Anterior cingulate cortex (tissue), 58 donors: ENCODE measurements at regions not wholly inside any gene's neighbourhood (a gene's known extent, or its start where the extent isn't known, plus 50 kb on each side); places are given as distances from the start of the nearest gene placed in this dataset.

Experiments used
- DNase-seq, 58 donors: peaks; one replicate each; lab custom pipeline; 2025; lab: John Stamatoyannopoulos, UW

DNA sequence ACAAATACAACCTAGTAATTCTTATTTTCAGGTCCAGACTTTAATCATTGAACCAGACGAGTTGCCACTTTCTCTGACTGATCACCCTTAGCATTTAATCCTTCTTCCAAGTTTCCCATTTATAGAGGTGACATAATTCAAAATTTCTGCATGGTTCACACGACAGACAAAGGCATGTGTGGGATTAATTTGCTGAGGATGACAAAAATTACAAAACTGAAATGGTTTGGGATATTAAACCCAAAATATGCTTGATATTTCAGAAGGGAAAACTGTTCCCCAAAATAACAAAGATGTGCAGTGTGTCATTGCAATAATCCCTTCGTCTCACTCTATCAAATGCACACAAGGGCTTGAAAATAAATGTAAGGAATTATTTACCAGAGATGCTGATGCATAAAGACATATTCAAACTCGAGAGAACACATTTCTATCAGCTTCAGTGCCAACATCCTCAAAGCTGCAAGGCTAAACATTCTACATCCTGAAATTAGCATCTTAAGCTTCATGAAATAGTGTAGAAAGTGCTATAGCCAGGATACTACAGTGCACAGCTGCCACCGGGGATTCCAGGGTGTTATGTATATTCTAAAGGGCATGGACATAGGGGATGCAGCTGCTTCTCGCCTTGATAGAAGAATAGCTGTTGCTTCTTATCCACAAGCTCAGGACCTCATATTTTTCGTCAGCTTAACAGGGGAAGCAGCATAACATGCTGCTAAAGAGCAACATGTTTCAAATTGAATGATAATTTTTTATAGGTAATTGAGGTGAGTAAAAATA lies 198.7 kb upstream of the SLITRK1 start:
- DNase-seq = no peak

DNA sequence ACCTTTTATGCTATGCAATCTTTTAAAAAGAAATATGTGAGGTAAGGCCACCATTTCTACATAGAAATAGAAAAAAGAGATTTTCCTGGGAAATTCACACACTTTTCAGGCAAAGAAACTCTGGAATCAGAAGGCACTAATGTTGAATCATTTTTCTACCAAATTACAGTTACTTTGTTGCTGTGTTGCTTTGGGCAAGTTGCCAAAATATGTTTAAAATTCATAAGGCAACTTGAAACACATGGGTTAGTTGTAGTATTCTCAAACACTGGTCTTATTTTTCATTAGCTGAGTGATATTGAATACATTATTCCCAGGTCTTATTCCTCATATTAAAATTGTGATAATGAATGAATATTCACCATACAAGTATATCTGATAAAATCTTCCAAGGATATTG lies 195.0 kb upstream of the SLITRK1 start:
- DNase-seq = no peak

DNA sequence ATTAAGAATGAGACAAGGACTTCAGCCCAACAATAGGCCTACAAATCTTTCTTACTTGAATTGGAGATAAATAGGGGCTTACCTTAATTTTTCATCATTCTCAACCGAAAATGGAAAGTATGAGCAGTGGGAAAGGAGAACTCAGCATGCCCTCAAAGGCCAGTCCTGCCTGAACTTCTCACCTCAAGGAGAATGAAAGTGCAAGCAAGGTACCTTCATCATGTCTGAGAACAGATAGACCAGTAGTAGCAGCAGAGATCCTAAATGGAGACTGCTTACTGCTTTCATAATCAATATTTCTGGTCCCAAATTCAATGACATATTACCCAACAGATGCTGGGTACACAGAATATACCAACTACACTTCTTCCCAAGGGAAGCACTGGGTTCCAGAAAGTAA lies 194.0 kb upstream of the SLITRK1 start:
- no peak for DNase-seq

DNA sequence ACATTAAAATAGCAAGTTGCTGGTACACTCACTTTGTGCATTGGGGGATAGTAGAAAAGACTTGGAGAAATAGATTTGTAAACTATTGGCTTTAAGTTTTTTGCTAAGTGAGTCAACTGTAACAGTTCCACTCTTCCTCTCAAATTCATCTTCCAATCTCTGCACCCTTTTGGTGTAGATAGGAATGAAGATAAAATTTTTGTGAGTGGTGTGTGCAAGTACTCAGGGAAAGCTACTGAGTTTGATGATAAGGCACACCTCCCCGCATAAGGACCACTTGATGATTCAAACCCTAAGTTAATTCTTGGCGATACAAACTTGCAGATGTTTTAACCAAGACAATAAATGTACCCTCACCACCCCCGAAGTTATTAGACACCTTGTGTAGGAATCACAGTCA lies 168.3 kb upstream of the SLITRK1 start:
- DNase-seq = no peak

DNA sequence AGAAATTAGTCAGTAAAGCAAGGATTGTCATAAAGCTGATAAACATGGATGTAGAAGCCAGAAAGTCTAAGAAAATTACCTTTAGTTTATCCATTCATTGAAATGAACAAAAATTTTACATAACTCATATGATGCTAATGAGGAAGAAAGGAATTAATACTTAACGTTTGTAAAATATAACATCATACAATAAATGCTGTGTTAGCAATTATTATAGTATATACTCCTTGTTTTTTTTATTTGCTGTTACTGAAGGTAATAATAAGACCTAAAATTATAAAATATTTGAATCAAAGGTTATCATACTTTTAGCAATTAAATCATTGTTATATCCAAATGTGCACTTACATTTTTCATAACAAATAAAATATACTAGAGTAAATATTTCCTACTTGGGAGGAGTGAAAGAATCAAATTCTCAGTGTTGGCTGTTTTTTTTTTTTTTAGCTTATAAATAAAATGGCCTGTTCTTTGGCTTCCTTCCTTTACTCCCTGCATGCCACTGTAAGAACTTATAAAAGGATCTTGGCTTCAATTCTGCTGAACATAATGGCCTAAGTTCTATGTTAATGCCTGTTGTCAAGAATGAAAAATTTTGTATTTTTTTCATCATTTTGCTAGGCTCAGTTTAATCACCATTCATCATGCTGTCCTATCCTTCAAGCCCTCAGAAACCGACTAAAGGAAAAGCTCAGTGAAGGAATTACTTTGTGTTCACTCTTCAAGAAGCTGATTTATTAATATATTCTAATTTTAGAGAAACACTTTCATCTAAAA lies 167.4 kb upstream of the SLITRK1 start:
- DNase-seq = no peak

DNA sequence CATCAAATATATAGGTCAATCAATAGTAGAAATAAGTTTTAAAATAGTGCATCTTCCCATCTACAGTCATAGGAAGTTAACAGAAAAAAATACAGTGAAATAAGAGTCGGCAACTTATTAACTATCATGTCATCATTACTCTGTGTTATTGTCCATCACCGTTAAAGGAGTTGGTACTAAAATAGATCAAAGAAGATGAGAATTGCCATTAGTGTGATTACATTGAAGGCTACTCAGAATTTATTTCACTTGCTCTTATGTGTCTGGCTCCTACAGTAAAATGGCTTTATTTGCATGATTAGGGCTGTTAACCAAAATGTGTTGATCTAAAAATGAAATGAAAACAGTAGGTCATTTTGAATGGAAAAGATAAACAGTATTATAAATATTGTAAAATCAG lies 162.5 kb upstream of the SLITRK1 start:
- DNase-seq = no peak

DNA sequence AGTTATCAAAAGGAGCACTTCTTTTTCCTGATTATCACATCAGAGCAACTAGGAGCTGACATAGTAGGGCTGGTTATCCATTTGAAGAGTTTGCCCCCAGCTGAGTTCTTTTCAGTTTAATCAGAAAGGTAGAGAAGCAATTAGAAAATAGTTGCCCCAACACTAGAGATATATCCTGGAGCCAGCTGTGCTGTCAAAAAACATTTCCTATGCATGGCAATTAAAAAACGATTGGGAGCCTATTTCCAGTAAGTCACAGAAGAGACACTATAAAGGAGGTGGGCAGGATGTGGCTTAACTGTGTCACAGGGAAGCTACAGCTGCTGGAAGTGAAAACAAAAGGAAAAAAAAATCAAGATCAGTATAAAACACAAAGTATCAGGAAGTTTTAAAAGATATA lies 155.7 kb upstream of the SLITRK1 start:
- no peak for DNase-seq

DNA sequence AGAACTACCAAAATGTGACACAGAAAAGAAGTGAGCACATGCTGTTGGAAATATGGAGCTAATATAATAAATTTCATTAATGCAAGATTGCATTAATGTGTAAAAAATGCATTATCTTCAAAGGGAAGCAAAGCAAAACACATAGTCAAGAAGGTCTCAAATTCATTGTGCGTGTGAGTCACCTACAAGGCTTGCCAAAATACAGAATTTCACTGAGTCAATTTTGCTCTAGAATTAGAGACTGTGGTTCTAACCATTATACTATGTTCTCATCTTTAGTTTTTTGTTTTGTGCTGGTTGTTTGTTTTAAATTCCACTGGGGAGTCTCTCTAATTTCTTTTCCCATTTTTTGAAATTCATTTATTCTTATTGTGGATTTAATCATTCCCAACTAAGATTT lies 149.8 kb upstream of the SLITRK1 start:
- DNase-seq = no peak

DNA sequence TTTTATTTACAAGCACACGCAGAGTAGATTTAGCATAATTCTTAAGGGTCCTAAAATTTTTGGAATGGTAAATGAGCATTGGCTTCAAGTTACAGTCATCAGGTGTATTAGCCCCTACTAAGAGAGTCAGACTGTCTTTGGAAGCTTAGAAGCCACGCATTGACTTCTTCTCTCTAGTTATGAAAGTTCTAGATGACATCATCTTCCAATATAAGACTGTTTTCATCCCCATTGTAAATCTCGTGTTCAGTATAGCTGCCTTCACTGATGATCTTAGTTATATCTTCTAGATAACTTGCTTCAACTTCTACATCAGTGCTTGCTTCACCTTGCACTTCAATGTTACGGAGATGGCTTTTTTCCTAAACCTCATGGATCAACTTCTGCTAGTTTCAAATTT lies 148.8 kb upstream of the SLITRK1 start:
- DNase-seq = no peak

- DNase-seq = no peak
Measured at GRCh38 chr13:84029396-84029795, 147.1 kb upstream of the SLITRK1 start.

- DNase-seq = no peak
Measured at GRCh38 chr13:84025824-84026223, 143.6 kb upstream of the SLITRK1 start.

DNA sequence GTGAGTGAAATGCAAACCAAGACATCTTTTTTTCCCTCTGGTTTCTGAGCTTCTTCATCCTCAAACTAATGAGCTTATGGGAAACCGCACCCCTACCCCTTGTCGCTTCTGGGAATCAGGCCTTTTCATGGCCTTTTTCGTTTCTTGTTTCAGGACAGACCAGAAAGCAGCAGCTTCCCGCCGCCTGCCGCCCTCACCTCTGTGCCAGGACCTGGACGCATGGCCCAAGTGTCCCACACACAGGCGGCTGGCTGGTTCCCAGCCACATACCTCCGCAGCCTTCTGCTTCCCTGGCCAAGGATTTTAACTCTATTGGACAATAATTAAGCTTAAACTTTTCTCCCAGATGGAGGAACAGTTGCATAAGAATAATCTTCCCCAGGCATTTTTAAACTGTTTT lies 114.1 kb upstream of the SLITRK1 start:
- no peak for DNase-seq

DNA sequence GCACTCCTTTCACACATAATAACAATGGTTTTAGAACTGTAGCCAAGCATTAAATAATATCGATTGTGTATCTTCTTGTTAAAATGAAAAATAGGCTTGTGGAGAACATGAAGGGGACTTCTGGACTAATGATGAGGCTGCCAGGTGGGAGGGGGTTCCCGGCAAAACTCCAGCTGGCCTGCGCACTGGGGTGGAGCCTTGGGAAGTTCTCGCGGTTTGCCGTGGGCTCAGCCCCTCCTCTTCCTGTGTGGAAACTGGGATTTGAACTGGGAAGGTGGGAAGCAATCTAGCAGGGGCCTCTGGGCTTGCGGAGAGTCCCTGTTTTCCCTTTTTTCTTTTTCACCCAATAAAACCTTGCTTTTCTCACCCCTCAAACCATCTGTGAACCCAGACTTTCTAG lies 113.7 kb upstream of the SLITRK1 start:
- DNase-seq = no peak

DNA sequence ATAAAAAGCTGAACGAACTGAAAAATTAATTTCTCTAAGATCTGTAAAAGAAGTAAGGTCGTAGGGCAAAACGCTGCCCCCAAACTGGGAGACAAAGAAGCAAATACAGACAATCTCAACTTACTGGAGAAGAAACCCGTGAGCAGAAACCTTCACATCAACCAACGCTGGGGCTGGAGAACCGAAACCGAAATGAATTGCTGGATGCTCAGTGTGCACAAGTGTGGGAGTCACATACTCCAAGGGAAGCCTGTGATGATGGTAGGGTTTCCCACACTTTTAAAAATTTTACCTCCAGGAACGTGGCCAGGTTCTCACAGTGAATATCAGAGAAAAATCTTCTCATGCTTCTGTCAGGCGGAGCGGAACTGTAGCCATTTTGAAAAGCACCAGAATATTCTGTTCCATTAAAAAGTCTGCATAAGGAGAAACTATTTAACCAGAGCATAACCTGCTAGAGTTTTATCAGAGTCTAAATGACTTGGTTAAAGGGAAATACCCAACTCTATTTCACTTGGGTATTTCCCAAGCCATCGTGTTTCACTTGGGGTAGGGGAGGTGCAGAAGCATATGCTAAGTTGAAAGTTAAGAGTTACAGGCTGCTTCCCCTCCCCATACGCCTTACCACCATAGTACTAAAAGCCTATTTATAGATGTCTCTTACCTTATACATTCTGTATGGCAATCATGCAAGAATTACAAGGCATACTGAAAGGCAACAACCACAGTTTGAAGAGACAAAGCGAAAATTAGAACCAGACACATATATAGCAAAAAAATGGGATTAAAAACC lies 110.5 kb upstream of the SLITRK1 start:
- no peak for DNase-seq

DNA sequence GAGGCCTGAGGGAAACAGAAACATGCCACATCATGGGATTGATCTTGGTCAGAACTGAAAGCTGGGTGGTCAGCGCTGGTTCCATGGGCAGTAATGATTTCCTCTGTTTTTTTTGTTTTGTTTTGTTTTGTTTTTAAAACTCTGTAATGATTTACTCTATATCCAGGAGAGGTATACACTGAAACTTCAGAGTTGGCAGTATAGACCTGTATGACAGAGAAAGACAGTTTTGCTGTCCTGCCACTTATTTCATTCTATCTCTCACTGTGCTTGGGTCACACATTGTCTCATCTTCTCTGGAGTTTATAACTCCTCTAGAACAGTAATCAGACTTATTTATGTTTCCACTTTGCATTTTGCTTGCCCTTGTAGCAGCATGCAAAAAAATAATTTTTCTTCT lies 105.1 kb upstream of the SLITRK1 start:
- no peak for DNase-seq

DNA sequence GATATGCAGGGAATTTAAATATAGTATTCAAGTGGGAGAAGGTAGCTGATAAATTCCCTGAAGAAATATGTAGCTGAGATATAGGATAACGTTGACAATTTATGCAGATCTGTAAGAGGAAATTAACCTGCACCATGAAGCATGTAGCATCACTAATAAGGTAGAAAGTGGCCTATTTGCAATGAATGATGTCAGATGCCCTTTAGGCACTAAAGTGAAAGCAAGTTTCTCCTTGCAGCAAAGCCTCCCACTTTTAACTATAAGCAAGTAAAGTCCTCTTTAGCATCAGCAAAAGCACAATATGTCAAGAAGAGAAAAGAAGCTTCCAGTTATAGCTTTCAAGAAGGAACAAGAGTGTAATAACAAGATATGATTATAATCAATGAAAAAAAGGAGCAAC lies 102.5 kb upstream of the SLITRK1 start:
- no peak for DNase-seq

DNA sequence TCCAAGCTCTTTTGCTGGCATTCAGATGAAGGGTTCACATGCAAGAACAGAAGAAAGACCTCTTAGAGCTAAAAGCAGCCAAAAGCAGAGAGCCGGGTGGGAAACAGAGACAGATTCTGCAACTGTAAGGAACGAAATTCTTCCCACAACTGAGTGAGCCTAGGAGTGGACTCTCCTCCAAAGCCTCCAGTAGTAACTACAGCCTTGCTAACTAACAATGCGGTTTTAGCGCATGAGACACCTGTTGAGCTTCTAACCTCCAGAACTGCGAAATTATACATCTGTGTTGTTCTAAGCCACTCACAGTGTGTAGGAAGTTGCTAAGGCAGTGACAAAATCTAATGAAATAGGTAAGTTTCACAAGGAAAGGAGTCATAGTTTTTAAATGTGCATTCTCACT lies 98.1 kb upstream of the SLITRK1 start:
- no peak for DNase-seq

- DNase-seq = no peak
Measured at GRCh38 chr13:83975655-83976165, 93.4 kb upstream of the SLITRK1 start.

DNA sequence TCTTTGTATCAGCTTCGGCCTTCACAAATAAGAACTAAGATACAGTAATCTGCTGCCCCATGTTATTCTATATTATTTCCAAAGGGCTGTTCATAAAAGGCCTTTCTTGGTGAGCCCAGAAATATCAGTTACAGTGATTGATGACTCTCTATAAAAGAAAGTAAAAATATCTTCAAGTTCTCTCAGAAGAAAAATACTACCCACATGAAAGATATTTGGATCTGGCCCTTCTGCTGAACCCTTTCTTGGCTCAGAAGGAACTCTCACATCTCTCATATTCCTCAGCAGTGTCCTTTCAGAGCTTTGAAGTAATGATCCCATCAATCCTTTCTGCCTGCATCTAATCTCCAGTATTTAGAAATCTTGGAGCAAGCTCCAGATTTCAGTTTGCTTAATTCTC lies 76.3 kb upstream of the SLITRK1 start:
- no peak for DNase-seq

DNA sequence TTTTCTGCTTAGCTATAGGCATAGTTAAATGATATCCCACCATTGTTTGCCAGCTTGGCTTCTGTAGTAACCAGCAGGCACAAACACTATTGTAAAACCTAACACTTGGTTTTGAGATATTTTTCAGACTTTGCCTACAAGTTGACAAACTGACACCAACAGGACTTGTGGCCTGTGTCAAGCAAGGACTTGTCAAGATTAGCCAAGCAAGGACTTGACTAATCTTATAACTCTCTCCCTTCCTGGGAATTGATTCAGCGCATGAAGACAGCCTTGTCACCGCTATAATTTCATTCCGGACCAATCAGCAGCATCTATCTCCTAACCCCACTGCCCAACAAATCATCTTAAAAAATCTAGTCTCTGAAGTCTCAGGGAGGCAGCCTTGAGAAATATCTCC lies 72.7 kb upstream of the SLITRK1 start:
- DNase-seq = no peak

GRCh38 chr13:83953916-83954315 lies 71.6 kb upstream of the SLITRK1 start:
- DNase-seq = no peak
